KG1 (cell line): ENCODE measurements at regions not wholly inside any gene's neighbourhood (a gene's known extent, or its start where the extent isn't known, plus 50 kb on each side); places are given as distances from the start of the nearest gene placed in this dataset.

Source experiments
- DNase-seq: peaks from one replicate; lab custom pipeline; 2025; lab: John Stamatoyannopoulos, UW

DNA sequence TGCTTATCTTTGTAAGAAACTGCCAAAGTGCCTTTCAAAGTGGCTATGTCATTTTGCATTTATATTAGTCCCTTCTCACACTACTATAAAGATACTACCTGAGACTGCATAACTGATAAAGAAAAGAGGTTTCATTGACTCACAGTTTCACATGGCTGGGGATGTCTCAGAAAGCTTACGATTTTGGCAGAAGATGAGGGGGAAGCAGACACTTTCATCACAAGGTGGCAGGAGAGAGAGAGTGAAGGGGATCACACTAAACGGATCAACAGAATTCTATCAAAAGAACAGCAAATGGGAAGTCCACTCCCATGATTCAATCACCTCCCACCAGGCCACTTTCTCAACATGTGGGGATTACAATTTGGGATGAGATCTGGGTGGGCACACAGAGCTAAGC lies 1352.0 kb upstream of the B3GALT2 start:
- no peak for DNase-seq

DNA sequence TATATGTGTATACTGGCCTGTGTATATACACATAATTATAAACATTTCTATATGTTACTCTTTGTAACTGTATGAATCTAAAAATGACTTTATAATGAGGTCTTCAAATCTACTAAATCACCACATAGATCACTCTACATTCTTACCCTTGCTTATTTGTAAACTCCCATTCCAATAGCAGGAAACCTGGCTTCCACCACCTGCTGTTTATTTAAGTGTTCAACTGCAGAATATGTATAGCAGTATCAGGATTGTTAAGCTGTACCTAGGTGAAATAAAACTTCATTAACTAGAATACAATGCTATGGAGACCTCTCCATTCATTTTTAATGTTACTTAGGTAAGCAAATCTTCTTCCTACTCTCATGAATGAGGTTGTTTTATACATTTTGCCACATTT lies 1351.1 kb upstream of the B3GALT2 start:
- no peak for DNase-seq

DNA sequence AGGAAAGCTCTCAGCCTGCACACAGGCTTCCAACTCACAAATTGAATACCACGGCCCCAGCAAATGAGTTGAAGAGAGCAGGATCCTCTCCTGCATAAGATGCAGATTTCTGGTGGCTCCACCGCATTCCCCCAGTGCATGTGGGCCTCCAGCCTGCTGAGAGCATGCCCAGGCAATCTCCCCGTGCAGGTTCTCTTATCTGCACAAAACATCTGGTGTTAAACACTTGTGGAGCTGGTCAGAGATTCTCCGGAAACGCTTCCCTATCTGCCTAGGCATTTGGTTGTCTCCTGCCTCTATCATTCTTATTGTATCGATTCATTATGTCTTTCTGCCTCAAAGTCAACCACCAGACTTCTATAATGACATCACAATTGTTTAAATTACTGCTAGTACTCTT lies 1349.0 kb upstream of the B3GALT2 start:
- DNase-seq, result no peak

DNA sequence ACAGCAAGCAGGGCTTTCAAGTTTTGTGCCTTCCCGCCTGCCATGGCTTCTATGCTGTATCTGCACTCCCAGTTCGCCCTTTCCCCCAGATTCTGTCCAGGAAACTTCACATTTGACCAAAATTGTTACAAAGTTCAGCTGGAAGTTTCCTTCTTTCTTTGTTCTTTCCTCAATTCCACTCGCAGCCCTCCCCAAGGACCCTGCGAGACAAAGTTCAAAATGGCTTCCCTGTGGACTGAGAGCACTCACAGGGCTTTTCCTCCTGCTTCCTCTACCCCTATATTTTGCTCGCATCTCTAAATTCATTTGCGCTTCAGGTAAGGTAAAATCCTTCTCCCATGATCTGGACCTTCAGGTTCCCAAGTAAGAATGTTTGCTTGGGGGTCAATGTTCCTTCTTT lies 1348.4 kb upstream of the B3GALT2 start:
- no peak for DNase-seq

DNA sequence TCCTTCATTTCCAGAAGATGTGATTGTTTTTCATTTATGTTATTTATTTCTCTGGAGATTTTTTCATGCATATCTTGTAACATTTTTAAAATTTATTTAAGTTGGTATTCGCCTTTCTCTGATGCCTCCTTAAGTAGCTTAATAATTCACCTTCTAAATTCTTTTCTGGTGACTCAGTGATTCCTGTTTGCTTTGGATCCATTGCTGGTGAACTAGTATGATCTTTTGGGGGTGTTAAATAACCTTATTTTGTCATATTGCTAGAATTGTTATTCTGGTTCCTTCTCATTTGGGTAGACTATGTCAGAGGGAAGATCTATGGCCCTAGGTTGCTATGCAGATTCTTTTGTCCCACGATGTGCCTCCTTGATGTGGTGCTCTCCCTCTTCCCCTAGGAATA lies 1347.2 kb upstream of the B3GALT2 start:
- DNase-seq, result no peak

DNA sequence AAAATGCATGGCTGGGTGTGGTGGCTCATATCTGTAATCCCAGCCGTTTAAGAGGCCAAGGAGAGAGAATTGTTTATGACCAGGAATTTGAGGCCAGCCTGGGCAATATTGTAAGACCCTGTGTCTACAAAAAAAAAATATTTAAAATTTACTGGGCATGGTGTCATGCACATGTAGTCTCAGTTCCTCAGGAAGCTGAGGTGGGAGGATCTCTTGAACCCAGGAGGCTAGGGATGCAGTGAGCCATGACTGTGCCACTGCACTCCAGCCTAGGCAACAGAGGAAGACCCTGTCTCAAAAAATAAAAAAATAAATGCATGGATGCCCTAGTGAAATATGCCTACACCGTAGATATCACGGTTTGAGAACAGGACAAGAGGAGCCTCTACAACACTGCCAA lies 1331.2 kb upstream of the B3GALT2 start:
- no peak for DNase-seq

DNA sequence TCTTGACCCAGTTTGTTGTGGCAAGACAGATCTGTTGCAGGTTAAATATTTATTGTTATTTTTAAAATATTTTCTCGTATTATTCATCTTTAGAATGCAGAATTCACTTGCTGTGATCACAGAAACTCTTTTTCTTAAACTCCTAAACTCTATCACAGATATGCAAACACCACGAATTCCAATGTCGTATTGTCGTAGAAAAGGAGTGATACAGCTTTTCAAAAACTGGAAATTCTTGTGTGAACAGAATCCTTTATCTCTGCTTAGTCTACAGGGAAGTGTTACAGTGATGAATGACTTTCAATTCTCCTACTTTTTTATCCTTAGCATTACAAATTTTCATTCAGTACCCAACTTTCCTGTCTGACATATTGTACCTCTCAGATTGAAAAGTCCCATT lies 1329.5 kb upstream of the B3GALT2 start:
- DNase-seq, result no peak

DNA sequence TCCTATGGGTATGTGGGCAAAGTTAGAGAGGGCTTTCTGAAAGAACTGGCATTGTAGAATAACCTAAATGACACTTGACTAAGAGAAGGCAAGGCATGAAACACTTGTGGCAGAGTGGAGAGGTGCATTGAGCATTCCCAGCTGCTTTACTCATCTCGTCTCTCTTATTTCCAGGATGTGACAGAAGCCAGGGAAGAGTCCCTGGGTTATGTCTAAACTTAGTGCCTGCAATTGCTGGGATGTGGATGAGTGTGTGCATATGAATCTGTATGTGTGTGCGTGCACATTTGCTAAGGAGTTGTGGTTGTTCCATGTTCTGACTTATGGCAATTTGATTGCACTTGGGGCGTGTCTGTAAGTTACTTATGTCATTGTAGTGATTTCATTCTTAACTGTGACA lies 1326.5 kb upstream of the B3GALT2 start:
- no peak for DNase-seq

DNA sequence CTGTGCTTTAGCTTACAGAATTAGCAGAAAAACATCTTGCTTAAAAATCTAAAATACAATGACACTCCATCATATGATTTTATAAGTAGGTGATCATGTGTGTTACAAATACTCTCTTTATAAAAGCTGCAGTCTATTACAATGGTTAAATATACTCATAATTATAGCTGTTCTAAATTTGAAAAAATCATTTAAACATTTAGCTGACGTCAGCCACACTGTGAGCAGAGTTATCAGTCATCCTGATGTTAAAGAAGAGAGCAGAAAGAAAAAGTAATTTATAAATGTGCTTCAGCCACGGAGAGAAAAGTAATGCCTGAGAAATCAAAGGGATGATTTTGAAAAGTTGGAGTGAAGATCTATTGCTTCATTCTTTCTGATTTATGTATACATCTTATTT lies 1325.9 kb upstream of the B3GALT2 start:
- DNase-seq, result no peak

DNA sequence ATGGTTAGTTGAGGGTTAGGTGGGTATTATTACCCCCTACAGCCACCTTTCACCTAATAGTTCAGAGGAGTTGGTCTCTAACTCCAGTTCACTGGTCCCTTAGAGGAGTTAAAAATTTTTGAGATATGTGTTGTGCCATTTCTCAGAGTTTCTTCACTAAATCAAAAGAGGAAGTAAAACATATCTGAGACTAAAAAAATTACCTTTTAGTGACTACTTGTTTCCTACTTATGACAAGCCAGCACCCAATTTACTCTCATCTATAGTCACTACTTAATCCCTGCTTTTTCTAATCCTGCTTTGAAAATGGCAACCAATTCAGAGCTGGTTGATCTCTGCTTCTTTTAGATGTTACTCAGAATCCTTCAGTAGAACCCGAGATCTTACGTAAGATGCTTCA lies 1316.8 kb upstream of the B3GALT2 start:
- no peak for DNase-seq

DNA sequence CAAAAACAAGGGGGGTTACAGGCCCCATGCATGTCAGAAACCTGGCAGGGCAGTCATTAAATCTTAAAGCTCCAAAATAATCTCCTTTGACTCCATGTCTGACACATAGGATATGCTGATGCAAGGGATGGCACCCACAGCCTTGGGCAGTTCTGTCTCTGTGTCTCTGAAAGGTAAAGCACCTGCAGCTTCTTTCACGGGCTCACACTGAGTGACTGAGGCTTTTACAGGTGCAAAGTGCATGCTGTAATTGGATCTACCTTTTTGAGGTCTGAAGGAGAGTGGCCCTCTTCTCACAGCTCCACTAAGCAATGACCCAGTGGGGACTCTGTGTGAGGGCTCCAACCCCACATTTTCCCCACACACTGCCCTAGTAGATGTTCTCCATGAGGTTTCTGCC lies 1309.0 kb upstream of the B3GALT2 start:
- no peak for DNase-seq

DNA sequence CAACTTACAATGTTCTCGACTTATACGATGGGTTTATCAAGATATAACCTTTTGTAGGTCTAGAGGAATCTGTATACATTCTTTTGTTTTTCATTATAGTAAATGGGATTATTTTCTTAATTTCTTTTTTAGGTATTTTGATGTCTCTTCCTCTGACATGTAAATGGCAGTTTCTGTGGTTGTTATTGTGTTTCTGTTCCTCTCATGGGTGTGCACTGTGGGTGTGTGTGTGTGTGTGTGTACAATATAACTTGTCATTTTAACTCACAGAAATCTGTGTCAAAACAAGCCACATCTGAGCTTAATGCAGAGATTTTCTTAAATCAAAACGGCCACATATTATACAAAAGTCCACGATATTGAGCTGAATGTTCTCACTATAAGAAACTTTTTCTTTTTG lies 1300.8 kb upstream of the B3GALT2 start:
- no peak for DNase-seq

DNA sequence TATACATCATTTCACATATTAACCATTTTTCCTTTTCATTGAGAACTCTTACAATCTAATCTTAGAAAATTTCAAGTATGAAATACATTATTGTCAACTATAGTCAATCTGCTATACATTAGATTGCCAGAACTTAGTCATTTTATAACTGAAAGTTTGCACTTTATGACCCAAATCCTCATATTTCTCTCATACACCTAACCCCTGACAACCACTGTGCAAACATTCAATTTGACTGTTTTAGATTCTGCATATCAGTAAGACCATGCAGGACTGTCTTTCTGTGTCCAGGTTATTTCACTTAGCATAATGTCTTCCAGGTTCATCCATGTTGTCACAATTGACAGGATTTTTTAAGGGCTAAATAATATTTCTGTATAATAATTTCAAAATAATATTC lies 1299.0 kb upstream of the B3GALT2 start:
- DNase-seq, result no peak

DNA sequence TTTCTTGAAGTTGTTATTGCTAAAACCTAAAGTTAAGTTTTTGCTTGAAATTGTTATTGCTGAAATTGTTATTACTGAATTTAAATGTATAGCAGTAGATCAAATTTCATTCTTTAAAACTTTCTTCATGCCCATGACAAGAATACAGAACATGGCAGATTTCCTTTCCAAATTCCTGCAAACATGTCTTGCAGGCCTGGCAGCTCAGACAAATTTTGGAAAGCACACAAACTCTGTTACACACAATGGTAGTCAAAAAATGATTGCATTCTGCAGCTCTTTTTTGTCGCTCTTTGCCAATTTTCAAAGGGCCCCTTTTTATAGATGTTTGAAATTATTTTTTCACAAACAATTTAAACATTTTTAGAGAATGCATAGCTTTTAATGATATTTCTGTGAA lies 1292.3 kb upstream of the B3GALT2 start:
- DNase-seq, result no peak

DNA sequence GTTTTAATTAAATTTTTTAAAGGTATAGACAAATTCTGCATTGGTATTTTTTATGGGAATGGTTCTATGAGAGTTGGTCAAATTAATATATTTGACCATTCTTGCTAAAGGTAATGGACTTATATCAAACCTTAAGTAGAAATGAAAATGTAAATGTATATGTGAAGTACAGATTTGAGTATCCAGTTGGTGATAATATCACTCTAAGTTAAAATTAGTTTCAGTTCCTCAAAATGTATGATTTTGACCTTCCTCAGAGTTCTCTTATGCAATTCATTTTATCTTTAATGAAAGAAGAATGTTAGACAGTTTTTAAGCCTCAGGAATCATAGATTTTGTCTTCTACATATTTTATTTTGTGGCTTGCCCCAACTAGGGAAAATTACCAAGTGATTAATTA lies 1291.5 kb upstream of the B3GALT2 start:
- no peak for DNase-seq

DNA sequence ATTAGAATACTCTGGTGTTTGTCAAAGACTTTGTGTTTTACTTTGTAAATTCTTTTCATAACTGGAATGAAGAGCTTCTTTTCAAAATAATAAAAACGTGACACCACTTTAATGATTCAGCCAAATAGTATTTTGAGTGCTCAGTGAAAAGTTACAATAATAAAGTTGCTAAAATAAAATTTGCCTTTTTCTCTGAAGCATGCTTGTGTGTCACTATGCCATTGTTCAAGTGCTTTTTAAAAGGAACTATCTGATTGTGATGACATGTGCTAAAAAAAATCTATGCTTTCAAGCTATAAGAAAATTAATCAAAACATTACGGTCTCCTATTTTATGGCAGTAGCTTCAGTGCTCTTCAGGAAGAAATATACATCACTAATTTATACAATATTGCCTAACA lies 1290.5 kb upstream of the B3GALT2 start:
- no peak for DNase-seq

DNA sequence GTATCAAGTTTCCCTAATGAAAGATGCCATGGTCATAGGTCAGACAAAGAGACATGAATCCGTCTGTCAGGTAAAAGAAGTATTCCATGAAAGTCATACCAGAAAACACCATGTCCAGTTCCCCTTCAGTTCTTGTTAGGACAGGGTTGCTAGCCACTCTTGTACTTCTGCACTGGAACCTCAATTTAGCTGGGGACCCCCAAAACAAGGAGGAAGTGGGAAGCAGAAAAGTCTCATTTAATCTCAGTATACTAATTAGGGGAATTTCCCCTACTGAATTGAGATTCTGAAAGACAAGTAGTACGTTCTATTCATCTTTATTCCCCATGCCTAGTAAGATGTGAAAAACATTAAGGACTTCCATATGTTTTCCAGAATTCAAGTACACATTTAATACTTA lies 1289.9 kb upstream of the B3GALT2 start:
- no peak for DNase-seq

DNA sequence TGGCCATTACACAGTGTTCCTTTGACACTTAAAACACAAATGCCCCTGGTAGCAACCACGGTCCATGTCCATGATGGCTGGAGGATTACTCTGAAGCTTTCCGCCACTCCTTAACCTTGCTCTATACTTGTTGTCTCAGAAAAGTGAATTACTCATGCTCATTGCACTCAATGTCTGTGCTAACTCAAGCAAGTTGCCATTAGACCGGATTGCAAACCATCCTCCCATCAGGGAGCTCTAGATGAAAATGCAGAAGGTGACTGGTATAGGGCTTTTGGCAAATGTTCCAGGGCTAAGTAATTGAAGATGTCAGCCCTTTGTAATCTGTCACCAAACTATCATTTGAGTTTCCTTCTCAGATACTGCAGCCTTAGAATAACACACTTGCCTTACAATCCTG lies 1288.3 kb upstream of the B3GALT2 start:
- DNase-seq, result no peak

DNA sequence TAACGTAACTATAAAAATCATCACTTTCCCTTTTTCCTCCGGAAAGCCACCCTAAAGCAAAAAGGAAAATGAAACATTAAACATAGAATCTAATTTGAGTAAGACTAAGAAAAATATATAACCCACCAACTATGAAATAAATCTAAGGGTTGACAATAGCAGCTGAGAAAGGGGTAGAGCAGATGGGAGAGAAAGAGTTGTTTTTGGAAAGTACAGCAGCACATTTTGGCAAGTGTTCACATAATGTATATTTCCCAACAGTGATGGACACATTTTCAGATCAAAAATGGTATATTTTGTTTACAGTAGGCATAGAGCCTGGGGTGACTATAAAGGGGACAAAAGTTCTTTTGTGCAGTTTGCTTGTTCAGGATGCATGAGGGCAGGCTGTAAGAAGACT lies 1287.4 kb upstream of the B3GALT2 start:
- no peak for DNase-seq

DNA sequence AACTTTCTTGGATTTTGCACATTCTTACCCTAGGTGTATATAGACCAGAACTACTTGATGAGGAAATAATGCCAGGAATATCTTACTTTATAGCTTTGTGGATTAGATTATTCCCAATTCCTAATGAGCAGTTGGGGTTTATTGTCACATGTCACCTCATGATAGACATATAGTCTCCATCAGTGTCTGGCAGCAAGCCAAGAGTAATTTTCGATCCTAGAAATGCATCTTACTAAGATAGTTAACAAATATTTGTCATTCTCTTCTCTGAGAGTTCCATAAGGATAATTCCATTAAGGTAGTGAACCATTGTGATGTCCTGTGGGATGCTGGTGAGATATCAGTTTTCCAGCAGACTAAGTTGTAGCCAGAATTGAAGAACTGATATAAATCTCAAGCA lies 1282.9 kb upstream of the B3GALT2 start:
- no peak for DNase-seq

DNA sequence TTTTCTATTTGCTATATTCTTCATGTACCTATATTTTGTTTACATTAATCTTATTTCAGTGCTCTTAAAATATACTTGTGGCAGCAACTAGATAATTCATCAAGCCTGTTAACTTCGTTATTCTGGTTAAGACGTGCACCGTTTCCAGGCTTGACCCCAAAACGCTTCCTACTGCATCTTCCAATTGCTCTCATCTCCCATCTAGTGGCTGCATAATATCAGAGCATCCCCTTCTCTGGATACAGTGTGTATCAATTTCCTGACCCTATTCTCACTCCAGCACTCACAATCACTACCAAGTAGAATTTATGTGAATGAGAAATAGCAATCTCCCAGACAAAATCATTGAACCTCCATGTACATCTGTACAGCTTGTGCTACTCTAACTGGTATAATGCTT lies 1280.3 kb upstream of the B3GALT2 start:
- no peak for DNase-seq

DNA sequence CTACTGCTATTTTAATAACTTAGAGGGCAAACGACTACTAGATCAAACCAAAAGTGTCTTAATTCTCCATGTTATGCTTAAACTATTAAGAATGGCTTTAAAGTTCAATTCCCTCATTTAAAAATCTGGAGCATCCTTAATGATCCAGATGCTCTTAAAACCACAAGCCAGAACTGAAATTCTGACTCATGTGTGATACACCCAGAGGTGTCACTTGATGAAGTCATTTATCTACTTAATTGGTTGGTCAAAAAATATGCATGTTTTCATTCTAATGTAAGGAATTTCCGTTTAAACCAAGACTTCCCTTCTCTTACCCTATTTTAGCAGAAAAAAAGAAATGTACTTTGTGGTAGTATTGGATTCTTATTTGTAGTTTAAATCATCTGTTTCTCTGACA lies 1261.2 kb upstream of the B3GALT2 start:
- no peak for DNase-seq

DNA sequence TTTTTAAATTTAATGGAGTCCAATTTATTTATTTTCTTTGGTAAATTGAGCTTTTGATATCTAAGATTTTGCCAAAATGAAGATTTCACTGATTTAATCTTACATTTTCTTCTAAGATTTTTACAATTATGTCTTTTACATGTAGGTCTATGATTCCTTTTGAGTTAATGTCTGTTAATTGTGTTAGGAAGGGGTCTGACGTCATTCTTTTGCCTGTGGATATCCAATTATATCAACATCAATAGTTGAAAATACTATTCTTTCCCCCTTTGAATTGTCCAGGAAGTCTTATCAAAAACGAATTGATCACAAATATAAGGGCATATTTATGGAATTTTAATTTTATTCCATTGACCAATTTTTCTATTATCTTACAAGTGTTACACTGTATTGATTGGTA lies 1258.8 kb upstream of the B3GALT2 start:
- no peak for DNase-seq

DNA sequence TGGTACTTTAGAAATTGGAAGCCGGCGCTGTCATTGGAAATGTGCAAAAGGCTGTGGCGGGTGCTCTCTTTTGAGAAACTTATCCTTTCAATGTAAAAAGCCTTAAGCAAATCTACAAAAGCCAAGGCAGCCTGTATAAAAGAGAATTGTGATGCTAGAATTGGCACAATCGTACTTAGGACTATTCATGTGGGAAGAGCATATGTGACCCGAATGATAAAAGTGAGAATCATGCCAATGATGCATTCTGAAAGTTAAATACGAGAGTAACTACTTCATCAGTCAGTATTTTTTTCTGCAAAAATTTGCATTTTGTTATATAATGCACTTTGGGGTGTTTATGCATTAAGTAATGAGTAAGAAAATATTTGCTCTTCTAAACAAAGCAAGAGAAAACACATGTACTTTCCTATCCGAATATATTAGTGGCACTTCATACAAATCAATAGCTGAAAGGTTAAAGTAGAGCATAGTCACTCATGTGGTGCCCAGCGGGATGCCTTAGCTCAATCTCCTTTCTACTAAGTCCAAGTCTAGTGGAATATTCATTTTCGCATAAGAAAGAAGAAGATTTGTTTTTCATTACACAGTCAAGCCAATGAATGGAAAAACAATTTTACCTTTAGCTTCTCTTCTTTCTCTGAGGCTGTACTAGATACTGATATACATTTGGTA lies 1256.6 kb upstream of the B3GALT2 start:
- DNase-seq, result no peak

DNA sequence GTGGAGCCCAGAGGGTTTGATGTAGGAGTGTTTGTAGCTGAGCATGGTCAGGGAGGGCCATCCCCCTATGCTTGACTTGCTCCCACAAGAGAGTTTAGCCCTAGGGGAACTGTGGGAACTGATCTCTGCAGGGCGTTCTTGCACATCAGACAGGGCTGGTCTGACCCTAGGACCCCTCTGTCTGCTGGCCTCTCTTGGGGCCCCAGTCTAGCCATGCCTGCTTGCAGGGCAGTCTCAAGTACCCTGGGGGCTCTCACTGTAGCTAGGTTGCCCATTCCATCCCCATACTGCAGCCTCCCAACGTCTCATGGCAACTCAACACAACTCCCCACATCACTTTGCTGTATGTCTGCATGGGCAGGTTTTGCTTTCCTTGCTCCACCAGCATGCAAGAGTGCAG lies 1250.7 kb upstream of the B3GALT2 start:
- DNase-seq, result no peak
